Left ventricle myocardium superior (tissue), 1 donor: ENCODE measurements at regions not wholly inside any gene's neighbourhood (a gene's known extent, or its start where the extent isn't known, plus 50 kb on each side); places are given as distances from the start of the nearest gene placed in this dataset.

Experiments
- ATAC-seq: fragments of 200-7000 bp; cut with Tn5 transposase; one replicate; pipeline ENCODE4 v1.9.1; 2020; ENCODE audit warnings: mild to moderate bottlenecking, moderate library complexity
- DNase-seq: peaks from one replicate; pipeline ENCODE4 v3.0.0-alpha.2; 2020
- intact Hi-C: fragments of 100-400 bp; cut with micrococcal nuclease; formaldehyde crosslinking; loops from one replicate; pipeline ENCODE4 v1.11.0; 2022
- donor health status: DM: no; HTN: yes; CAD: no; lungs with severe emphysema.

GRCh38 chr2:18829976-18830375 is 240.6 kb upstream of the NT5C1B start:
- intact Hi-C loops = no loop called here
- no peak for ATAC-seq
- no peak for DNase-seq

GRCh38 chr2:18829251-18829902 is 240.0 kb upstream of the NT5C1B start:
- DNase-seq = no peak
- ATAC-seq = peak; percentile 7
- intact Hi-C loops = no loop called here

- intact Hi-C loops = no loop called here
- no peak for ATAC-seq
- DNase-seq = no peak
Observed at GRCh38 chr2:18828296-18828695, 238.9 kb upstream of the NT5C1B start.

GRCh38 chr2:18825838-18826237 is 236.5 kb upstream of the NT5C1B start:
- intact Hi-C loops = no loop called here
- ATAC-seq (peak; percentile 14), DNase-seq (no peak)

DNA sequence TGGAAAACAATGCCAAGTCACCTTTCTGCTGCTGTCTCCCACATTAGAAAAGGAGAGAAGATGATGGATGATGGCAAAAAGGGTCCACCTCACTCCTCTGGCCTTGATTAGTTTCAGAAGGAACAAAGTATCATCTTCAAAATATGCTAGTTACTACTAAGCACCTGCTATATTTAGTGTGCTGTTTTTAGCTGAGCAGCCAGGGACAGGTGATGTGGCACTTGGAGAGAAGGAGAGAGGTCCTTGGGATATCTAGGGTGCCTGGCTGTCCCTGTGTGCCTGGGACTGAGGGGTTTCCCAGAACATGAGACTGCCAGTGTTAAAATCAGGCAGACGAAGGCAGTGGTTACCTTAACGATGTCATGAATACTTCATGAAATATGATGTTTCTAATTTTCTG is 235.5 kb upstream of the NT5C1B start:
- DNase-seq (no peak), ATAC-seq (peak; percentile 81)
- intact Hi-C loops = no loop called here

DNA sequence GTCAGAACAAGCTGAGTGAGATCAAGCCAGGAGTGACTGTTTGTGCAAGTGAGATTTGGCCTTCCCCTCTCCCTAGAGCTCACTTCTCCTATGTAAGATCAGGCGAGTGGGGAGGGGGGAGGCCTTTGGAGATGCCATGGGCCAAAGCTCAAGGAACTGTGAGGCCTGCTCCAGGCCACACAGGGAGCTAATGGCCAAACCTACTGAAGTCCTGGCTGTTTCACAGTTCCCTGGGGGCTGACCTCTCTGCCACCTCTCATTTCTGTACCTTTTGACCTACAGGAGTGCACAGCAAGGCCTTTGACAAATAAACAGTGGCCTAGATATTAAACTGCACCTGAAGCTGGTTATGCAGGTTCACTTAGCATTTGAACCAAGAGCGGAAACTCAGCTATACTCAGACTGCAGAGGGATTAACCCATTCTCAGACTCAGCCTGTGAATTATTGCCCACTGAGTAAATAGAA is 235.0 kb upstream of the NT5C1B start:
- ATAC-seq (no peak), DNase-seq (no peak)
- intact Hi-C loops = no loop called here

GRCh38 chr2:18821431-18821830 is 232.1 kb upstream of the NT5C1B start:
- intact Hi-C loops = no loop called here
- ATAC-seq = no peak
- DNase-seq = no peak

DNA sequence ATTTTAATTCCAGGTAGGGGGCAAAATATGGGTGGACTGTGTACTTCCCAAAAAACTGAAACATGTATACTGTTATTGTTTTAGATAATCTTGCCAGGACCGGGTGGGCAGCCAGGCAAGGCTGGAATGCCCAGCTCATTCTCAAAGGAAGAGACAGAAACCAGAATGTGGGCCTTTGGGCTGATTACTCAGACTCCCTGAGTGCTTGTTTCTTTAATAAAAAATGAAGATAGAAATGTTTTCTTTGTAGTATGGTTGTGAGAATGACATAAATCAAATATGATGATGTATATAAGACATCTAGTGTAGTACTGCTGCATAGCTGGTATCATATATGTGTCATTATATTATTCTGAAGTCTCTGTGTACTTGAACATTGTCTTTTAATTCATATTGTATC is 231.6 kb upstream of the NT5C1B start:
- intact Hi-C loops = no loop called here

GRCh38 chr2:18819566-18819965 is 230.2 kb upstream of the NT5C1B start:
- DNase-seq = no peak
- intact Hi-C loops = no loop called here
- no peak for ATAC-seq

More for the DNA sequence above, 231.6 kb upstream of the NT5C1B start:
- no peak for ATAC-seq
- no peak for DNase-seq

GRCh38 chr2:18814387-18814786 is 225.0 kb upstream of the NT5C1B start:
- ATAC-seq (no peak), DNase-seq (no peak)
- intact Hi-C loops = no loop called here

DNA sequence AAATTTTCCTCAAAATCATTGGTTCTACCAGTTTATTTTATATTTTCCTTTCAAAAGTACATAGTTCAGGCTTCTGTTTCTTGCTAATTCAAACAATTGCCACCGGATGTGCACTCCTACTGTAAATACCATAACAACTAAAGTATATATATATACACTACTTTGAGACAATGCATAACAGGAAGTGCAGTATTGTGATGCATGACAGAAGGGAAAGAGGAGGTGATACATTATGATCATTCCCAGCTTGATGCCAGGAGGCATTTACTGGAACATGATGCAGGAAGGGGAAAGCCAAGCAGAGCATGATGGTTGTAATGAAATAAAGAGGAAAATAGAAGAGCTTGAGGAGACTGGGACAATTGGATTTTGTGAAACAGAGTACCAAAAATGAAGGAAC is 215.2 kb upstream of the NT5C1B start:
- intact Hi-C loops = no loop called here
- ATAC-seq (no peak), DNase-seq (no peak)

DNA sequence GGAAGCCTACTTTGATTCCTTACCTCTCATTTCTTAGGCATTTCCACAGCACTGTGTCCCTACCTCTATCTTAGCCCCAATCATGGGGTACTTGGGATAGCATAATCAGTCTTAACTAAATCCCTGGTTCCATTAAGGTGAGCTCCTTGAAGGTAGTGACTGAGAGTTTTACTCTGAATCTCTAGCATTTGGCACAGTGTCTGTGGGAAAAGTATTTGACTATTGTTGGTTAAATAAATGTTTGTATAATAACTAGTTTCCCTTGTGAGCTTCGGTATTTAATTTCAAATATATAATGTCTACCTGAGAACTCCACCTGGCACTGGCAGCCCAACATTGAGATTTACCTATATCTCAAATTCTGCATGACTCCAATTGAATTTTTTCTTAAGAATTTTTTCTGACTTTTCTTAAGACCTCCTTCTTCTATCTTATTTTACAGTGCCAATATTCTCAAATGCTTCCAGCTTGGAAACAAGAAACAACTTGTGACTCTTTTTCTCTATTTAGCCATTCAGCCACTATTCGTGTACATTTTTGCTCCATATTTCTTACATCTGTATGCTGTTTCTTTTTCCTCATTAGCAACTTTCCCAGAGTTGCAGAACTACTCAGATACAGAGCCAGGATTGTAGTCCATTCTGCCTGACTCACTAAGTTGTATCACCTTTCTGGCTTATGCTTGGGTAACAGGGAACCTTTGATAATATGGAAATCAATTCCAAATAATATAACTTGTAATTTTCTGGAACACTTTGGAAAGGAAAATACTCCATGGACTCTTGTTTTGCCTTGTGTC is 214.0 kb upstream of the NT5C1B start:
- no peak for DNase-seq
- intact Hi-C loops = no loop called here
- ATAC-seq = no peak

DNA sequence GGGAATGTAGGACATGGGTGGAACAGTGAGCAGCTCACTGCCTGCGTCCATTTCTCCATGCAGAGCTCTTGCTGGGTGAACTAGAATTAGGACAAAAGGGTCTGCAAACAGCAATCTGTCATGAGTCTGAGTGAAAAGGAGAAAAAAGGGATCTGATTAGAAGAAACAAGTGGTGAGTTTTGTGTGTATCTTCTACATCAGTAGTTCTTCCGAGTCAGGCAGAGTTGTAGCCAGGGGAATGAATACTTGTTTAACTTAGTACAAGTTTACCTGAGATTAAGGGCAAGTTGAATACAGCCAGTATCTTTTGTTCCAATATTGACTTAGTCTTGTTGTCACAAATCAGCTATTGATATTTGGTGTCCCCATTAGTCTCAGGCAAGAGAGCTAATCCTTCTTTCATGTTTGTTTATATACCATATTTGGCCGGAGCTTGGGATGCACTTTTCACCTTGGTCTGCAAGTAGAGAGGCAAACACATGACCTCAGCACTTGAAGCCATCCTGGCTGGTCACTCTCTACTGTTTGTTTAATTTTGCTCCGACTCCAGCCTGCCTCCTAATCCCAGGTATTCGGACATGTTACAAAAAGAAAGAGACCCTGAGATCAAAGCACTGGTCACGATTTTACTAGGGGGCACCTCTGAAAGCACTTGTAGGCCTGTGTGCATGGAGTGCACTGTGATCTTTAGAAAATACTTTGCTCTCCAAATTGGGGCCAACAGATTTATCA is 211.0 kb upstream of the NT5C1B start:
- DNase-seq = no peak
- intact Hi-C loops = no loop called here
- no peak for ATAC-seq

GRCh38 chr2:18799397-18799796 is 210.0 kb upstream of the NT5C1B start:
- DNase-seq (no peak), ATAC-seq (no peak)
- intact Hi-C loops = no loop called here

GRCh38 chr2:18797133-18797845 is 207.9 kb upstream of the NT5C1B start:
- intact Hi-C loops = no loop called here
- no peak for ATAC-seq
- no peak for DNase-seq

- no peak for ATAC-seq
- DNase-seq = no peak
Observed at GRCh38 chr2:18795906-18796305, 206.5 kb upstream of the NT5C1B start.

GRCh38 chr2:18792684-18793083 is 203.3 kb upstream of the NT5C1B start:
- ATAC-seq = no peak
- intact Hi-C loops = no loop called here

More at GRCh38 chr2:18795906-18796305, 206.5 kb upstream of the NT5C1B start:
- intact Hi-C loops = no loop called here

DNA sequence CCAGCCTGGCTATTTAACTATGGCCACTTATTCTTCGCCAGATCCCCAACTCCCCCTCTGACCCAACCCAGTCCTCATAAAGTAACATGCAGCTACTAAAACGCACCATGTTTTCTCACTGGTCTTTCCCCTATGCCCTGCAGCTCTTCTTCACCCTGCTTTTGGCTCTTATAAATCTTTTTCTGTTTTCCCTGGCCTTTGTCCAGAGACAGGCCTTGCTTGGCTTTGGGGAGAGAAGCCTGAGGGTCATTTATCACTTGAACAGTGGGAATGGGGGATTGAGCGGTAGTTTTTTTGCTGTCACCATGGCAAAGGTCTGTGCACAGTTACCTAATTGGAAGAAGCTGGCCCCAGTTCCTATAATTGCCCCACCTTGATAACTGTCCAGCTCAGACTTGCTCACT is 202.9 kb upstream of the NT5C1B start:
- DNase-seq (no peak), ATAC-seq (no peak)
- intact Hi-C loops = no loop called here

More at GRCh38 chr2:18792684-18793083, 203.3 kb upstream of the NT5C1B start:
- DNase-seq = no peak

DNA sequence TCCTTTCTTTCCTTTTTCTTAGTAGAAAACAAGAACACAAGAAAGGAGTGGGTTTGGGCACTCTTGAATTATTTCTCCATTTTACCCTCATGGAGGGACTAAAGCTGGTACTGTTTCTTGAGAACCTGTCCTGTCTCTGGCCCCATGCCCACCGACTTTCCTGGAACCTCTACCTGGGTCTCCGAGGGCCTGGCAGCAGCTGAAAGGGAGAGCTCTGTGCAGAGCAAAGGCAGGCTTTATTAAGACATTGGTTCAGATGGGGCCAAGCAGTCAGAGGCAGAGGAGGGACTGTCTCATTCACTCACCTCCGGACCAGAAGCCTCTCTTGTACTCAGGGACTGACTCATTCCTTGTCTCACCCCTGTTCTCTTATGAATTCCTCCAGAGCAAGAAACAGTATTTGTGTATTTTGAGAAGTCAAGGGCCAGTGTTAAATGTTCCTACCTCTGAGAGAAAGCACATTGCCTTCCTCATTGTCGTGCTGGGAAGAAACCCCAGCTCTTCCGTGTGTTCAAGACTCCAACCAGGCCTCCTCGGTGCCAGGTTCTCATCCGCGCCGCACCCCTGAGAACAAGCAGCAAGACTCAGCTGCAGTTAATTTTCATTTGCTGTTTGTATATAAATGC is 201.9 kb upstream of the NT5C1B start:
- DNase-seq (no peak), ATAC-seq (no peak)
- intact Hi-C loops = no loop called here
